NCI-H1105 (cell line): ENCODE measurements at regions not wholly inside any gene's neighbourhood (a gene's known extent, or its start where the extent isn't known, plus 50 kb on each side); places are given as distances from the start of the nearest gene placed in this dataset.

ENCODE experiments used
- DNase-seq: peaks from one replicate; lab custom pipeline; 2025; lab: John Stamatoyannopoulos, UW

GRCh38 chr1:30514137-30514654 is 209.2 kb downstream of the MATN1 start:
- DNase-seq = no peak

- DNase-seq = no peak
Observed at GRCh38 chr1:30513396-30514136, 209.8 kb downstream of the MATN1 start.

DNA sequence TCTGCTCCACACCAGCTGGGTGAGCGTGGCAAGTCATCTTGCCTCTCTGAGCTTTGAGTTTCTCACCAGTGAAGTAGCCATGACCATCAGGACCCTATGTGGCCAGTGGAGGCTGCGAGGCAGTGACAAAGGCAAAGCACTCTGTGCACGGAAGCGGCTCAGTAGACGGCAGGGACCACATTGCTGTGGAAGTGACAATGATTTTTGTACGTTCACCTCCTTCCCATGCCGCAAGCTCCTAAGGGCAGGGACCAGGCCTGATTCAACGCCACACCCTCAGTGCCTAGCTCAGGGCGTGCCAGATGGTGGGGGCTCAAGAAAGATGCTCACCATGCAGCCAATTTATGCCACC is 210.5 kb downstream of the MATN1 start:
- DNase-seq = no peak

DNA sequence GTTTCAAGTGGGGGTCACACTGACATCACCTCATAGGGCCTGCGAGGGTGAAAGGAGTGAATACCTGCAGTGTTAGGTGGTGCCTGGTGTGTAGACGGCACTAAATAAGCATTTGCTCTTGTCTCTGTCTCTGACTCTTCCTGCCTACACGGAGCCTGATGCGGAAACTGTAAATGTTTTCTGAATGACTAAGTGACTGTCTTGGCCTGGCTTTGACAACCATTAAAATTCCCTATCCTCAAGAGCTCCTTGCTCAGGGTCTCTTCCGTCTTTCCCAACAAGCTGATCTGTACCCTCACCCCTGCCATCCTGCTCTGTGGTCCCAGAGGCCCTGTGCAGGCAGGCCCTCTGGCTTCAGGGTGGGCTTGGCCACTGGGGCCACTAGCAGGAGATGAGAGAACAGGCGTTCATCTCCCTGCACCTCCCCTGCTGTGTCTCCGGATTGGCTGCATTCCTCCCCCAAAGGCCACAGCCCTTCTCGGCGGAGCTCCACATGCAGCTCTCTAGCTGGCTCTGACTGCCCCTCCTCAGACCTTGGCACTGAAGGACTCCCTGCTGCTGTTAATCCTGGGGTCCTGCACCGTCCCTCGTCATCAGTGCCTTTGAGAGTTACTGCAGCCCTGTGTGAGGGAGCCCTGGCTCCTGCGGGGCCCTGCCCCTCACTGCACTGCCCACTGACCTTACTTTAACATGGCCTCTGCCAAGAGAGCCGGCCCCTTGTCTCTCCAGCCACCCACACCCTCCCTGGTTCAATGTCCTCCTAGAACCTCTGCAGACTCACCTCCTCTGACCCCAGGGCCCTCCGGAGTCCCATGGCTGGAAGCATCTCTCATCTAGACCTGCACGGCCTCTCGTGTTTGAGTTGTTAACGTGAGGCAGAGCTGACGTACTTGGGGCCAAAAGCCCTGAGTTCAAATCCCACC is 211.1 kb downstream of the MATN1 start:
- DNase-seq = no peak

DNA sequence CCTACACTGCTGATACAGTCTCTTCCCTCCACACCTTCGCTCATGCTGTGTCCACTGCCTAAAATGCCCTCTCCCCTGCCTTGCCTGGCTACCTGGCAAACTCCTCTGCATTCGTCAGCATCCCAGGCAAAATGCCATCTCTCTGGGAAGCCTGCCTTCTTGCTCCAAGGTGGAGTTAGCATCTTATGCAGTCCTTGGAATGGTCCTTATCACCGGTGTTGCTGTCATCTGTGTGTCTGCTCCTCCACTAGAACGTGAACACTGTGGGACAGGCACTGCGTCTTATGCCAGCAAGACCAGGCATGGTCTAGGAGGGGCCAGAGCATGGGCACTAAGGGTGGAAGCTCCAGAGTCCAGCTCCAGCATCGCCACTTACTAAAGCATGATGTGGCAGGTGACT is 211.8 kb downstream of the MATN1 start:
- DNase-seq = no peak

GRCh38 chr1:30511106-30511505 is 212.3 kb downstream of the MATN1 start:
- no peak for DNase-seq

- DNase-seq = no peak
Observed at GRCh38 chr1:30509670-30510069, 213.7 kb downstream of the MATN1 start.

DNA sequence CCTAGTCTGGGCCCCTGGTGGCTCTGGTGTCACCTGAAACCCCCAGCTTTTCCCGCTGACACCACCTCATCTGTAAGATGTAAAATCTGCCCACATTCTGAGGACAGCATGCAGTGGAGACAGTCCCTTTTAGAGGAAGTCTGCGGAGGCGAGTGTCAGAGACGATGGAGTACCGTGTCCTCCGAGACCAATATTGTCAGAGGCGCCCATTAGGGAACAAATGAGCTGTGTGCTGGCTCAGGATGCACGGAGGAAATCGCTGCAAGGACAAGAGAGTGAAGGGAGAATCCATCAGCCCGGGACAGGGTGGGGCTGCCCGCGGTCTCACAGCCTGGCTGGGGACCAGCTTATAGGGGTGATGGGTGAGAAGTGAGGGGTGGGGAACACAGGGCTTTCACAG is 214.8 kb downstream of the MATN1 start:
- no peak for DNase-seq

- DNase-seq = no peak
Observed at GRCh38 chr1:30508175-30508448, 215.3 kb downstream of the MATN1 start.

- DNase-seq = no peak
Observed at GRCh38 chr1:30507401-30508174, 215.8 kb downstream of the MATN1 start.

- DNase-seq = no peak
Observed at GRCh38 chr1:30507016-30507312, 216.4 kb downstream of the MATN1 start.

DNA sequence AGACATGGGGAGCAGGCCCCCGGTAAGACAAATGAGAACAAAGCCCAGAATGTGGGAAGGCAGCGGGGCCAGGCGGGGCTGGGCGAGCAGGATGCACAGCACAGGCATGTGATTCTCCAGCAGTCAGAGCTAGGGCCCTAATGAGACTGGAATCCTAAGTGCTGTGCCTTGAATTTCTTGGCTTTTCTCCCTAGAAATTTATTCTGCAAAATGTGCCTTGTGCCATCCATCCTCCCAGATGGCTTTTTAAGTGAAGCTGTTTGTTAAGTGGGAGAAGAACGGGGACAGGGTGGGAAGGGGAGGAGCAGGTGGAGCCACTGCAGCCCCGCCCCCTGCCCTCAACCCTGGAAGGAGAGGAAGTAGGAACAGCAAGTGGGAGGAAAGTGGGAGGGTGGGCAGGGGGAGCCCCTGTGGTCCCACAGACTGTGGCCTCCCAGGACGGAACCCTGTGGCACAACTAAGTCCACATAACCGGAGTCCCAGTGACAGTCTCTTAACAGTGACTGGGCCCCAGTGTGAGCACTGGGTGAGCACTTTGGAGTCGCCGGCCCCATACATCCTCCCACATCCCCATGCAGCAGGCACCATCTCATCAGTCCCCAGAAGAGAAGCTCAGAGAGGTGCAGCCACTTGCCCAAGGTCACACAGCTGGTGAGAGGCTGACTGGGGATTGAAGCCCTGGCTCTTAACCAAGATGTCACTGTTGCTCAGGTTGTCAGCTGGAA is 216.9 kb downstream of the MATN1 start:
- DNase-seq = no peak

DNA sequence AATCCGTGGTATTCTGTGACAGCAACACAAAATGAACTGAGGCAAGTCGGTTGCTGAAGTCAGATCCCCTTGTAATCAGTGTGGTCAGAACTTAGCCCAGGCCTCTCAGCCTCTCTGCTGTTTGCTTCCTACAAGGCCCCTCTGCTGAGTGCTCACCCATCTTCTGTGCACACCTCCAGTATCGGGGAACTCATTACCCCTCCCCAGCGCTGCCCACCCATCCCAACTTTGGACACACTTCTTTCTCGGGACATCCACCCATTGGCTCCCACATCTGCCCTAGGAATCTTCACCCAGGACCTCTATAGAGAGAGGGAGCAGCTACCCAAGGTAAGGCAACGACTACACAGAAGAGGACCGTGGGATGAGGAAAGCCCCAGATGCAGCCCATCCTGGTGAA is 217.5 kb downstream of the MATN1 start:
- no peak for DNase-seq

DNA sequence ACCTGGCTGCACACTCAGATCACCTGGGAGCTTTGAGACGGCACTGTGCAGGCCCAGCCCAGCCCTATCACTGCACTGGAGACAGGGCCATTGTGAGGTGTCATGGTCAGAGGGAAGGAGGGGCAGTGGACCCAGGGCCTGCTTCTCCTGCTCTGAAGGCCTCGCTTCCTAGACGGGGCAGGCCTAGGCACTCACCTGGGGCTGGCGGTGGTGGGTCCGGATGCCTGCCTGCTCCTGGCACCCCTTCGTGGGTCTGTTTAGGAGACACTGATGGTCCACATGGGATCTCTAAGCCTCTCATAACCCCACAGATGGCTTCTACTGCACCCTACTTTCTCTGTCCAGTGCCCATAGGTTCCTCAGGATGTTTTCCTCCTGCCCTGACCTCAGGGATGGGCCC is 230.9 kb downstream of the MATN1 start:
- DNase-seq = no peak

GRCh38 chr1:30491831-30492230 is 231.6 kb downstream of the MATN1 start:
- no peak for DNase-seq

DNA sequence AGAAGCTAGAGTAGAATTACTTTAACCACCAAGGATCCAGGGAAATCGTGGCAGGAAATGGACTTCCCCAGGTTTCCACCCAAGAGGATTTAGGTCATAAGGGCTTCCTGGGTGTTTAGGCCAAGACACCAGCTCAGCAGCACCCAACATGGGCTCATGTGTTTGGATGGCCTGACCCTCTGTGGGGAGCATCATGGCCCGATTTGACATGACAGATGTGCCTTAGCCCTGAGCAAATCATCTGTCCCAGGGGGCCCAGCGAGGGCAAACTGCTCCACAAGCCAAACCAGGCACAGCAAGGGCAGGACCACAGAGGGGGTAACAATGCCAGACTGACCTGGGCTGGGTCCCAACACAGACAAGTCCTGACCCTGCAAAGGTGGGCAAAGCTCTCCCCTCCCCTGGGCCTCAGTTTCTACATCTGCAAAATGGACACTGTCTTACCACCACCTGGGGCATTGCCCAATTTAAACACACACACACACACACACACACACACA is 232.8 kb downstream of the MATN1 start:
- DNase-seq = no peak

DNA sequence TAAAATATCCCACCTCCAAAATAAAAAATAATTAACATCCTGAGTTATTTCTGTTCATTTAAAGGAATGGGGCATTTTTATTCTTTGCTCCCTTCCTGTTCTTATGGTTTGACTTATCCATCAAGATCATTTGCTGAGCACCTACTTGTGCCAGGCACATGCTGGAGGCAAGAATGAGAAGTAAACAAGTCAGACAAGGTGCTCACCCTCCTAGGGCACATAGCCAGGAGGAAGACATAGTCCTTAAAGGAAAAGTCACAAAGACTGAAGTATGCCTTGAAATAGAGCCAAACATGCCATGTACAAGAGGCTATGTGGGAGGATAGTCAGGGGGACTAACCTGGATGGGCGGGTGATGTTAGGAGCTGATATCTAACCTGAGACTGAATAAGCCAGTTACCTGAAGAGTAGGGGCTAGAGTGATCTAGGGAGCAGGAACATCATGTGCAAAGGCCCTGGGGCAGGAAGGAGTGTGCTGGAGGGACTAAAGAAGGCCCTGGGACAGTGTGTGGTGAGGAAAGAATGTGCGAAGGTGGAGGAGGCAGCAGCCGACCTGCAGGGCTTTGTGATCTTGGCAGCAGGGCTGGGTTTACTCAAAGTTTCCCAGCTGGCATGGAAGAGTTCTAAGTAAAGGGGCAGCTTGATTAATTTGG is 233.5 kb downstream of the MATN1 start:
- no peak for DNase-seq

DNA sequence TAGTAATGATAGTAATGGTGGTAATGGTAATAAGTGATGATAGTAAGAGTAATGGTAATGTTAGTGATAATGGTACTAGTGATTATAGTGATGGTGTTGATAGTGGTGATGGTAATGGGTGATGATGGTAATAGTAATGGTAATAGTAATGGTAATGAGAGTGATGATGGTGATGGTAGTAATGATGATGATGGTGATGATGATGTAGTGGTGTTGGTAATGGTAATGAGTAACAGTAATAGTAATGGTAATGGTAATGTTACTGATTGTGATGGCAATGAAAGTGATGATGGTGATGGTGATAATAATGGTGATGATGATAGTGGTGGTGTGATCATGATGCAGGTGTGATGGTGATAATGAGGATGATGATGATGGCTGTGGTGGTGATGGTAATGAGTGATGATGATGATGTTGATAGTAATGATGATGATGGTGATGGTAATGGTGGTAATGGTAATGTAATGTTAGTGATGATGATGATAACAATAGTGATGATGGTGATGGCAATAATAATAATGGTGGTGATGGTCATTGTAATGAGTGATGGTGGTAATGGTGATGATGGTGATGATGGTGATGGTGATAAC is 235.0 kb downstream of the MATN1 start:
- DNase-seq = no peak

GRCh38 chr1:30487042-30487441 is 236.3 kb downstream of the MATN1 start:
- no peak for DNase-seq

DNA sequence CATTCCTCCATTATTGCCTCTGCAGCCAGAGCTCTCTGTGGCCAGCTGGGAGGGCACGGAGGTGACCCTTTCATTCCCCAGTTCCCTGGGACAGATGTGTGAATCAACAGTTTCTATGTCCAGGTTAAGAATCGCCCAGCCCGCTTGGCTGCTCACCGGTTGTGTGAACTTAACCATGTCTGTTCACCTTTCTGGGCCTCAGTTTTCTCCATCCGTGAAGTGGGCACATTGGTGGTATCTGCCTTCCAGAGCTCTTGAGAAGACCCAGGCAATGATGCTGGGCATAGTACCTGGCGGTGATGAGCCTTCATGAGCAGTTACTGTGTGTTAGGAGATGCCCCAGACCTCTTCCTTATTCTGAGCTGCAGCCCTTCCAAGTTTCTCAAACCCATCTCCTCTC is 238.3 kb downstream of the MATN1 start:
- no peak for DNase-seq

GRCh38 chr1:30484668-30485067 is 238.7 kb downstream of the MATN1 start:
- no peak for DNase-seq
